ACC112 (cell line): ENCODE measurements at regions not wholly inside any gene's neighbourhood (a gene's known extent, or its start where the extent isn't known, plus 50 kb on each side); places are given as distances from the start of the nearest gene placed in this dataset.

Source experiments
- H2AFZ ChIP-seq: fragments of 200-600 bp; sonication (generic); one replicate; pipeline ENCODE4 v1.6.0; 2017; ENCODE audit warnings: antibody characterized with exemption, low read length; ENCODE audit not compliant: unreplicated experiment
- H3K27ac ChIP-seq: fragments of 200-600 bp; sonication (generic); 2 replicates; pipeline ENCODE4 v1.5.1; 2014; ENCODE audit warnings: low read depth, mild to moderate bottlenecking, antibody characterized with exemption, low read length, moderate library complexity
- H3K27me3 ChIP-seq: fragments of 200-600 bp; sonication (generic); 2 replicates; pipeline ENCODE4 v1.6.1; 2014; ENCODE audit warnings: mild to moderate bottlenecking, antibody characterized with exemption, low read length, moderate library complexity, mixed read lengths; ENCODE audit not compliant: insufficient read depth
- H3K36me3 ChIP-seq: fragments of 200-600 bp; sonication (generic); 2 replicates; pipeline ENCODE4 v1.6.1; 2016; ENCODE audit warnings: mild to moderate bottlenecking, antibody characterized with exemption, low read length, moderate library complexity, mixed read lengths; ENCODE audit not compliant: insufficient read depth
- H3K4me1 ChIP-seq: fragments of 200-600 bp; sonication (generic); one replicate; pipeline ENCODE4 v1.6.1; 2016; ENCODE audit warnings: low read length, mixed read lengths; ENCODE audit not compliant: insufficient read depth, unreplicated experiment, control insufficient read depth
- H3K4me3 ChIP-seq: fragments of 200-600 bp; sonication (generic); 2 replicates; pipeline ENCODE4 v1.5.1; 2014; ENCODE audit warnings: mild to moderate bottlenecking, low read depth, low read length
- H3K79me2 ChIP-seq: fragments of 200-600 bp; sonication (generic); one replicate; pipeline ENCODE4 v1.6.0; 2016; ENCODE audit warnings: low read length; ENCODE audit not compliant: control insufficient read depth, unreplicated experiment, insufficient read depth

- Histone ChIP-seq H3K4me1 (no peaks in the 10 kb centered on the region), H3K79me2 (no peaks in the 10 kb centered on the region), H3K27ac (no peak overlapping the region), H2AFZ (no peak overlapping the region), H3K36me3 (no peaks in the 10 kb centered on the region), H3K27me3 (peaks cover 84% of the 10 kb centered on the region), H3K4me3 (no peak overlapping the region)
These were observed 64.6 kb upstream of the CLDN14 start for GRCh38 chr21:36544545-36544944.

GRCh38 chr21:36545776-36546511 lies 66.0 kb upstream of the CLDN14 start:
- Histone ChIP-seq H3K4me1 (no peaks in the 10 kb centered on the region), H3K27me3 (peaks cover 85% of the 10 kb centered on the region)

GRCh38 chr21:36547464-36547863 lies 67.5 kb upstream of the CLDN14 start:
- H3K4me3 ChIP-seq, result no peak overlapping the region
- no peaks in the 10 kb centered on the region for H3K79me2 ChIP-seq
- peaks cover 73% of the 10 kb centered on the region for H3K27me3 ChIP-seq
- no peaks in the 10 kb centered on the region for H3K36me3 ChIP-seq
- H2AFZ ChIP-seq, result no peak overlapping the region
- no peak overlapping the region for H3K27ac ChIP-seq
- peaks cover 11% of the 10 kb centered on the region for H3K4me1 ChIP-seq

More at GRCh38 chr21:36545776-36546511, 66.0 kb upstream of the CLDN14 start:
- Histone ChIP-seq H3K79me2 (no peaks in the 10 kb centered on the region), H3K36me3 (no peaks in the 10 kb centered on the region), H3K4me3 (no peak overlapping the region), H2AFZ (no peak overlapping the region), H3K27ac (no peak overlapping the region)

GRCh38 chr21:36548866-36549265 lies 68.9 kb upstream of the CLDN14 start:
- H3K4me1 ChIP-seq, result peaks cover 11% of the 10 kb centered on the region
- peaks cover 59% of the 10 kb centered on the region for H3K27me3 ChIP-seq
- no peak overlapping the region for H3K4me3 ChIP-seq
- H3K79me2 ChIP-seq, result no peaks in the 10 kb centered on the region
- H2AFZ ChIP-seq, result no peak overlapping the region
- no peaks in the 10 kb centered on the region for H3K36me3 ChIP-seq
- H3K27ac ChIP-seq, result no peak overlapping the region

GRCh38 chr21:36549470-36549869 lies 69.5 kb upstream of the CLDN14 start:
- Histone ChIP-seq H3K4me1 (peaks cover 11% of the 10 kb centered on the region), H3K27ac (no peak overlapping the region), H3K27me3 (peaks cover 53% of the 10 kb centered on the region), H2AFZ (no peak overlapping the region), H3K4me3 (no peak overlapping the region), H3K36me3 (no peaks in the 10 kb centered on the region), H3K79me2 (no peaks in the 10 kb centered on the region)

GRCh38 chr21:36550761-36551160 lies 70.8 kb upstream of the CLDN14 start:
- H2AFZ ChIP-seq, result no peak overlapping the region

GRCh38 chr21:36551321-36551720 lies 71.4 kb upstream of the CLDN14 start:
- Histone ChIP-seq H3K27ac (no peak overlapping the region), H3K4me1 (peaks cover 11% of the 10 kb centered on the region), H3K27me3 (peaks cover 53% of the 10 kb centered on the region), H2AFZ (no peak overlapping the region), H3K4me3 (peak overlapping the region; percentile 52; the same call in 1 of the 2 replicates), H3K79me2 (no peaks in the 10 kb centered on the region), H3K36me3 (no peaks in the 10 kb centered on the region)

More at GRCh38 chr21:36550761-36551160, 70.8 kb upstream of the CLDN14 start:
- Histone ChIP-seq H3K4me3 (no peak overlapping the region), H3K79me2 (no peaks in the 10 kb centered on the region), H3K27me3 (peaks cover 53% of the 10 kb centered on the region), H3K36me3 (no peaks in the 10 kb centered on the region), H3K4me1 (peaks cover 11% of the 10 kb centered on the region), H3K27ac (no peak overlapping the region)

- H3K36me3 ChIP-seq, result no peaks in the 10 kb centered on the region
These were observed 72.0 kb upstream of the CLDN14 start for GRCh38 chr21:36551731-36552433.

GRCh38 chr21:36552434-36552785 lies 72.5 kb upstream of the CLDN14 start:
- no peak overlapping the region for H3K27ac ChIP-seq
- H2AFZ ChIP-seq, result no peak overlapping the region
- H3K4me3 ChIP-seq, result no peak overlapping the region
- H3K27me3 ChIP-seq, result peaks cover 54% of the 10 kb centered on the region
- peaks cover 11% of the 10 kb centered on the region for H3K4me1 ChIP-seq
- H3K79me2 ChIP-seq, result no peaks in the 10 kb centered on the region
- no peaks in the 10 kb centered on the region for H3K36me3 ChIP-seq

More at GRCh38 chr21:36551731-36552433, 72.0 kb upstream of the CLDN14 start:
- Histone ChIP-seq H3K27ac (no peak overlapping the region), H2AFZ (peak overlapping the region; percentile 12), H3K4me1 (peaks cover 11% of the 10 kb centered on the region), H3K79me2 (no peaks in the 10 kb centered on the region), H3K27me3 (peaks cover 54% of the 10 kb centered on the region), H3K4me3 (peak overlapping the region; percentile 52)

- Histone ChIP-seq H3K4me1 (peaks cover 11% of the 10 kb centered on the region), H3K79me2 (no peaks in the 10 kb centered on the region), H3K4me3 (no peak overlapping the region), H2AFZ (no peak overlapping the region), H3K27ac (no peak overlapping the region), H3K36me3 (no peaks in the 10 kb centered on the region), H3K27me3 (peaks cover 58% of the 10 kb centered on the region)
These were observed 73.5 kb upstream of the CLDN14 start for GRCh38 chr21:36553406-36553805.
